ENCODE measurements at regions not wholly inside any gene's neighbourhood (a gene's known extent, or its start where the extent isn't known, plus 50 kb on each side); places are given as distances from the start of the nearest gene placed in this dataset.

- intact Hi-C loops (cut with micrococcal nuclease) = no loop called here
- Mint-ChIP-seq H3K4me1 (no peaks in the 10 kb centered on the region), H3K36me3 (no peaks in the 10 kb centered on the region), H3K4me3 (no peak overlapping the region), H3K27ac (no peak overlapping the region), H3K9me3 (peaks cover 0 to 7% (median 3%) of the 10 kb centered on the region in 7 donors), H3K27me3 (ENCODE audit: low read depth in 3 of 3) (peaks cover 2 to 8% (median 8%) of the 10 kb centered on the region in 3 donors)
- Histone ChIP-seq H3K4me2 (replicated peaks; ENCODE audit: extremely low read depth, low read length, poor library complexity, severe bottlenecking) (no peak overlapping the region), H3K4me3 (replicated peaks in 1 of 3; ENCODE audit: low read depth in 2 of 3, low read length in 3 of 3) (no peak overlapping the region), H3K27ac (ENCODE audit: low read depth in 1 of 2, low read length in 2 of 2) (no peak overlapping the region), H3K9ac (ENCODE audit: insufficient read depth, low read length, poor library complexity, severe bottlenecking) (no peak overlapping the region), H3K4me1 (ENCODE audit: control insufficient read depth in 1 of 2, insufficient read depth in 2 of 2, low read length in 2 of 2) (no peaks in the 10 kb centered on the region), H3K9me3 (replicated peaks in 1 of 2; ENCODE audit: control insufficient read depth in 1 of 2, insufficient read depth in 1 of 2, low read length in 2 of 2) (no peaks in the 10 kb centered on the region), H3K36me3 (replicated peaks in 1 of 2; ENCODE audit: control insufficient read depth in 1 of 2, insufficient read depth in 2 of 2, low read length in 2 of 2) (no peaks in the 10 kb centered on the region), H3K27me3 (ENCODE audit: control insufficient read depth in 2 of 2, insufficient read depth in 2 of 2, low read length in 2 of 2) (no peaks in the 10 kb centered on the region), H3K79me2 (ENCODE audit: insufficient read depth, low read length) (no peaks in the 10 kb centered on the region), H2AFZ (ENCODE audit: insufficient read depth, low read depth, low read length, poor library complexity, severe bottlenecking) (no peak overlapping the region), H4K20me1 (ENCODE audit: insufficient read depth, low read length) (no peaks in the 10 kb centered on the region)
- no peak for TF ChIP-seq CTCF (IDR thresholded peaks at IDR 0.05)
- DNase-seq = no peak
- WGBS (ENCODE audit: insufficient coverage) = no CpG with 5 or more reads among the region's 2 CpGs
Observed at GRCh38 chr3:150033721-150034120, 63.0 kb upstream of the PFN2 start.

- H3K4me1 Mint-ChIP-seq = no peaks in the 10 kb centered on the region
- Histone ChIP-seq H3K9me3 (replicated peaks in 1 of 2; ENCODE audit: control insufficient read depth in 1 of 2, insufficient read depth in 1 of 2, low read length in 2 of 2) (no peaks in the 10 kb centered on the region), H3K27ac (ENCODE audit: low read depth in 1 of 2, low read length in 2 of 2) (no peak overlapping the region), H3K4me3 (replicated peaks in 1 of 3; ENCODE audit: low read depth in 2 of 3, low read length in 3 of 3) (no peak overlapping the region), H4K20me1 (ENCODE audit: insufficient read depth, low read length) (no peaks in the 10 kb centered on the region), H3K9ac (ENCODE audit: insufficient read depth, low read length, poor library complexity, severe bottlenecking) (no peak overlapping the region), H3K4me1 (ENCODE audit: control insufficient read depth in 1 of 2, insufficient read depth in 2 of 2, low read length in 2 of 2) (no peaks in the 10 kb centered on the region), H3K27me3 (ENCODE audit: control insufficient read depth in 2 of 2, insufficient read depth in 2 of 2, low read length in 2 of 2) (no peaks in the 10 kb centered on the region), H2AFZ (ENCODE audit: insufficient read depth, low read depth, low read length, poor library complexity, severe bottlenecking) (no peak overlapping the region), H3K36me3 (replicated peaks in 1 of 2; ENCODE audit: control insufficient read depth in 1 of 2, insufficient read depth in 2 of 2, low read length in 2 of 2) (no peaks in the 10 kb centered on the region), H3K4me2 (replicated peaks; ENCODE audit: extremely low read depth, low read length, poor library complexity, severe bottlenecking) (no peak overlapping the region), H3K79me2 (ENCODE audit: insufficient read depth, low read length) (no peaks in the 10 kb centered on the region)
- H3K9me3 Mint-ChIP-seq = peaks cover 0 to 11% (median 3%) of the 10 kb centered on the region in 7 donors
- H3K27me3 Mint-ChIP-seq (ENCODE audit: low read depth in 3 of 3) = peaks cover 2 to 10% (median 7%) of the 10 kb centered on the region in 3 donors
- no peak for TF ChIP-seq CTCF (IDR thresholded peaks at IDR 0.05)
- no peaks in the 10 kb centered on the region for H3K36me3 Mint-ChIP-seq
- H3K27ac Mint-ChIP-seq = peak overlapping the region in 1 of 7 donors; percentile 49
- no peak for DNase-seq
- H3K4me3 Mint-ChIP-seq = no peak overlapping the region
- intact Hi-C loops (cut with micrococcal nuclease) = no loop called here
- WGBS (ENCODE audit: insufficient coverage) = 100% methylated on average over 2 of the region's 2 CpGs
Observed at GRCh38 chr3:150030841-150031240, 60.1 kb upstream of the PFN2 start.

Data from CD14-positive monocyte (primary cell).